GM23248 (cell line): ENCODE measurements at regions not wholly inside any gene's neighbourhood (a gene's known extent, or its start where the extent isn't known, plus 50 kb on each side); places are given as distances from the start of the nearest gene placed in this dataset.

Experiments
- DNase-seq: peaks from one replicate; pipeline ENCODE4 v3.0.0-alpha.2; 2015
- H2AFZ ChIP-seq: fragments of 200-600 bp; sonication (generic); 2 replicates; pipeline ENCODE4 v1.6.1; 2016; ENCODE audit warnings: antibody characterized with exemption
- H3F3A ChIP-seq: fragments of 200-600 bp; sonication (generic); 2 replicates; pipeline ENCODE4 v1.6.1; 2016; ENCODE audit warnings: mild to moderate bottlenecking, antibody characterized with exemption, mixed run types; ENCODE audit not compliant: insufficient read depth
- H3K27ac ChIP-seq: fragments of 200-600 bp; sonication (generic); 2 replicates; pipeline ENCODE4 v1.5.1; 2016; ENCODE audit warnings: mild to moderate bottlenecking
- H3K27me3 ChIP-seq: fragments of 200-600 bp; sonication (generic); replicated peaks from 2 replicates; pipeline ENCODE4 v1.6.1; 2016; ENCODE audit warnings: mild to moderate bottlenecking; ENCODE audit not compliant: insufficient read depth
- H3K36me3 ChIP-seq: fragments of 200-600 bp; sonication (generic); 2 replicates; pipeline ENCODE4 v1.6.1; 2016; ENCODE audit warnings: low read depth, mild to moderate bottlenecking
- H3K4me1 ChIP-seq: fragments of 200-600 bp; sonication (generic); 2 replicates; pipeline ENCODE4 v1.6.1; 2016; ENCODE audit warnings: mild to moderate bottlenecking; ENCODE audit not compliant: insufficient read depth
- H3K4me2 ChIP-seq: fragments of 200-600 bp; sonication (generic); one replicate; pipeline ENCODE4 v1.6.1; 2016; ENCODE audit warnings: mild to moderate bottlenecking; ENCODE audit not compliant: unreplicated experiment
- H3K4me3 ChIP-seq: fragments of 200-600 bp; sonication (generic); 2 replicates; pipeline ENCODE4 v1.5.1; 2016; ENCODE audit warnings: mild to moderate bottlenecking
- H3K79me2 ChIP-seq: fragments of 200-600 bp; sonication (generic); 2 replicates; pipeline ENCODE4 v1.6.1; 2016; ENCODE audit warnings: mild to moderate bottlenecking; ENCODE audit not compliant: insufficient read depth
- H3K9ac ChIP-seq: fragments of 200-600 bp; sonication (generic); 2 replicates; pipeline ENCODE4 v1.6.1; 2016; ENCODE audit warnings: mild to moderate bottlenecking
- H3K9me2 ChIP-seq: fragments of 200-600 bp; sonication (generic); 2 replicates; pipeline ENCODE4 v1.6.1; 2016; ENCODE audit warnings: mixed run types, mild to moderate bottlenecking, moderate library complexity; ENCODE audit not compliant: insufficient read depth
- H3K9me3 ChIP-seq: fragments of 200-600 bp; sonication (generic); one replicate; pipeline ENCODE4 v1.6.1; 2017; ENCODE audit warnings: low read depth
- H4K20me1 ChIP-seq: fragments of 200-600 bp; sonication (generic); 2 replicates; pipeline ENCODE4 v1.6.0; 2016; ENCODE audit not compliant: insufficient read depth
- EZH2 ChIP-seq: fragments of 200-600 bp; sonication (generic); IDR thresholded peaks from 2 replicates; pipeline ENCODE4 v1.6.1; 2018; ENCODE audit warnings: antibody characterized with exemption, mild to moderate bottlenecking; ENCODE audit not compliant: insufficient read depth, poor library complexity, severe bottlenecking
- EZH2phosphoT487 ChIP-seq: fragments of 200-600 bp; sonication (generic); IDR thresholded peaks from 2 replicates; pipeline ENCODE4 v1.6.1; 2018; ENCODE audit warnings: antibody characterized with exemption, moderate library complexity, mild to moderate bottlenecking, low read depth; ENCODE audit not compliant: insufficient read depth
- WGBS, 2 experiments: methylation state at CpG; one replicate each; pipeline ENCODE4 v1.1.6; 2015 to 2017; ENCODE audit warnings: low lambda C conversion rate in 2 of 2, low coverage in 1 of 2; ENCODE audit errors: missing lambda C conversion rate in 2 of 2; 5-methylcytosine and 5-hydroxymethylcytosine counted together
- in situ Hi-C: fragments of 300-500 bp; cut with MboI; formaldehyde crosslinking; loops from 2 replicates; pipeline ENCODE4 v1.15.0; 2020

GRCh38 chr17:14637260-14637659, 336.4 kb downstream of the HS3ST3B1 start:
- Histone ChIP-seq H2AFZ (no peak overlapping the region), H3K4me2 (no peak overlapping the region), H3K79me2 (no peaks in the 10 kb centered on the region), H3K9ac (no peak overlapping the region), H3F3A (no peaks in the 10 kb centered on the region), H3K9me3 (no peaks in the 10 kb centered on the region), H3K4me1 (no peaks in the 10 kb centered on the region), H3K27ac (no peak overlapping the region), H3K36me3 (no peaks in the 10 kb centered on the region), H3K4me3 (no peak overlapping the region), H3K9me2 (no peaks in the 10 kb centered on the region), H3K27me3 (no peaks in the 10 kb centered on the region; the same call in 1 of the 2 replicates), H4K20me1 (no peaks in the 10 kb centered on the region)
- no peak for DNase-seq
- 82 to 90% methylated on average over 1 of the region's 1 CpG for WGBS, 2 experiments
- in situ Hi-C loops, result no loop called here
- TF ChIP-seq EZH2phosphoT487 (no peak), EZH2 (no peak)

DNA sequence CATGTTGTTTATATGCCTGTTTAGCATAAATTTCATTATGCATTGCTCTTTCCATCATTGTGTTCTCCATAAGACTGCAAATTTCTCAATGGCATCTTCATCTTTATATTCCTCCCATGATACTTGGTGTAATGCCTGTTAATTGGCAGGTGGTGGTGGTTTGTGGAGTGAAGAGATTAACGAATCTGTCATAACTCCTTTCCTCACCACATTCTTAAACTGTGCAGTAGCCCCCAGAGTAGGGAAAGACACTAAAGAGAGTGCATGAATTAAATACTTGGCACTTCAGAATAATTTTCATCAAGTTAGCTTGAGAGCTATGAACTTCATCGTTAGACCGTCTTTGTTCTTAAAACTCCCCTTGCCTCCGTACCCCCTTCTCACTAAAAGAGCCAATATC, 329.7 kb downstream of the HS3ST3B1 start:
- Histone ChIP-seq H3K79me2 (no peaks in the 10 kb centered on the region), H3K4me2 (no peak overlapping the region), H3K9me3 (no peaks in the 10 kb centered on the region), H3K36me3 (no peaks in the 10 kb centered on the region), H4K20me1 (no peaks in the 10 kb centered on the region), H2AFZ (no peak overlapping the region), H3K27ac (no peak overlapping the region), H3K4me1 (no peaks in the 10 kb centered on the region), H3F3A (no peaks in the 10 kb centered on the region), H3K4me3 (no peak overlapping the region), H3K9me2 (no peaks in the 10 kb centered on the region), H3K9ac (no peak overlapping the region), H3K27me3 (no peaks in the 10 kb centered on the region)
- in situ Hi-C loops, result no loop called here
- DNase-seq, result no peak
- 50 to 54% methylated on average over 4 of the region's 4 CpGs for WGBS, 2 experiments
- TF ChIP-seq EZH2phosphoT487, result no peak
- TF ChIP-seq EZH2, result no peak

DNA sequence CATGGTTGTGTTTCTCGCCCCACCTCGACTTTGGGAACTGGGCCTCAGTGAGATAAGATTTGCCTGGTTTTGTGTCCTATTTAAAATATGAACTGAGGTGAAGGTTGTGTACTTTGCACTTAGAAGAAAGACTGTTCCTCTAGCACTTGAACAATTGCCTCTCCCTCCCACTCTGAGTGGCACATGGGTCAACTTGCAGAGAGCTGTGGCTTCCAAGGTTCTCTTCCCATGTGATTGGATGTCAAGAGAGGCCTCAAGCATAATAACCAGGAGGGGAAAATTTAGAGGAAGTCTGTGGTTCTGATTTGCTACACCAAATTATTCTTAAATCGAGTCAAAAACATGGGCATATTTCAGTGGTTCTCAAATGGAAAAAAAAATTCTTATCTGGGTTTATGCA, 329.2 kb downstream of the HS3ST3B1 start:
- DNase-seq, result no peak
- no peak overlapping the region for H3K4me2 ChIP-seq
- no peaks in the 10 kb centered on the region for H3K9me3 ChIP-seq
- H3K36me3 ChIP-seq, result no peaks in the 10 kb centered on the region
- no peak overlapping the region for H3K27ac ChIP-seq
- no peaks in the 10 kb centered on the region for H3F3A ChIP-seq
- in situ Hi-C loops, result no loop called here
- no peak for TF ChIP-seq EZH2
- H2AFZ ChIP-seq, result no peak overlapping the region
- H3K9ac ChIP-seq, result no peak overlapping the region
- no peak overlapping the region for H3K4me3 ChIP-seq
- no peaks in the 10 kb centered on the region for H3K79me2 ChIP-seq
- H3K9me2 ChIP-seq, result no peaks in the 10 kb centered on the region
- 37% methylated on average over 3 of the region's 3 CpGs for WGBS, 2 experiments
- H4K20me1 ChIP-seq, result no peaks in the 10 kb centered on the region
- H3K27me3 ChIP-seq, result no peaks in the 10 kb centered on the region
- H3K4me1 ChIP-seq, result no peaks in the 10 kb centered on the region

- Histone ChIP-seq H3K4me1 (no peaks in the 10 kb centered on the region), H3K27me3 (no peaks in the 10 kb centered on the region), H3K79me2 (no peaks in the 10 kb centered on the region), H3K27ac (no peak overlapping the region), H2AFZ (no peak overlapping the region), H4K20me1 (no peaks in the 10 kb centered on the region), H3K9me3 (no peaks in the 10 kb centered on the region), H3K9me2 (no peaks in the 10 kb centered on the region), H3F3A (no peaks in the 10 kb centered on the region), H3K4me3 (no peak overlapping the region), H3K4me2 (no peak overlapping the region), H3K9ac (no peak overlapping the region), H3K36me3 (no peaks in the 10 kb centered on the region)
- no peak for TF ChIP-seq EZH2
- no peak for TF ChIP-seq EZH2phosphoT487
- 57 to 58% methylated on average over 5 of the region's 5 CpGs for WGBS, 2 experiments
- in situ Hi-C loops, result no loop called here
- DNase-seq, result no peak
These were observed 321.8 kb downstream of the HS3ST3B1 start for GRCh38 chr17:14622615-14623101.
